LNCAP (cell line): ENCODE measurements at regions not wholly inside any gene's neighbourhood (a gene's known extent, or its start where the extent isn't known, plus 50 kb on each side); places are given as distances from the start of the nearest gene placed in this dataset.

Experiments used
- CTCF ChIP-seq: fragments of 450-650 bp; IDR thresholded peaks from 2 replicates; pipeline ENCODE4 v1.5.1; 2017; ENCODE audit warnings: mild to moderate bottlenecking

GRCh38 chr2:145410086-145410485 lies 890.2 kb upstream of the ZEB2 start:
- no peak for TF ChIP-seq CTCF

- TF ChIP-seq CTCF: no peak
These were observed 889.1 kb upstream of the ZEB2 start for GRCh38 chr2:145408980-145409379.

- no peak for TF ChIP-seq CTCF
These were observed 884.8 kb upstream of the ZEB2 start for GRCh38 chr2:145404690-145405089.

- no peak for TF ChIP-seq CTCF
These were observed 882.9 kb upstream of the ZEB2 start for GRCh38 chr2:145402706-145403277.

- TF ChIP-seq CTCF: no peak
These were observed 879.2 kb upstream of the ZEB2 start for GRCh38 chr2:145399131-145399530.

- no peak for TF ChIP-seq CTCF
These were observed 874.3 kb upstream of the ZEB2 start for GRCh38 chr2:145394181-145394580.

- no peak for TF ChIP-seq CTCF
These were observed 867.1 kb upstream of the ZEB2 start for GRCh38 chr2:145386973-145387372.

GRCh38 chr2:145383961-145384360 lies 864.0 kb upstream of the ZEB2 start:
- no peak for TF ChIP-seq CTCF
